ENCODE measurements at regions not wholly inside any gene's neighbourhood (a gene's known extent, or its start where the extent isn't known, plus 50 kb on each side); places are given as distances from the start of the nearest gene placed in this dataset.

DNA sequence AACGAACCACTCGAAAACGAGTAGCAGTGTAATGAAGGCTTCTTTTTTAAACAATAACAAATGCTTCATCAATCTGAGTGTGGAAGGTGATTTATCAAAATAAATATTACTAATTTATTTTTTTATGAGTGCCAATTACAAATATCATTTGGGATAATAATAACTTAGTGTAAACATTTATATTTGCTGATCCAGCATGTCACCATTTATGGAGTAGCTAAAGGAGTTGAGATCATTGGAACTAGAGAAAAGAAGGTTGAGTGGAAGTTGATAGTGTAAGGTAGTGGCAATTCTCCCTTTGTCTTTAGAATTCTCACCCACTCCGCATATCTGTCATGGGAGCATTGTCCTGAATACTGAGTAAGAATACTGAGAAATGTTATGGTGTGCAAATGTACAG is 67.1 kb upstream of the KIF26B start:
- no peak for DNase-seq (ENCODE audit: low spot score)
- no peaks in the 10 kb centered on the region for H3K9me3 Mint-ChIP-seq (ENCODE audit: low read depth)
- TF ChIP-seq, protein P1, sequence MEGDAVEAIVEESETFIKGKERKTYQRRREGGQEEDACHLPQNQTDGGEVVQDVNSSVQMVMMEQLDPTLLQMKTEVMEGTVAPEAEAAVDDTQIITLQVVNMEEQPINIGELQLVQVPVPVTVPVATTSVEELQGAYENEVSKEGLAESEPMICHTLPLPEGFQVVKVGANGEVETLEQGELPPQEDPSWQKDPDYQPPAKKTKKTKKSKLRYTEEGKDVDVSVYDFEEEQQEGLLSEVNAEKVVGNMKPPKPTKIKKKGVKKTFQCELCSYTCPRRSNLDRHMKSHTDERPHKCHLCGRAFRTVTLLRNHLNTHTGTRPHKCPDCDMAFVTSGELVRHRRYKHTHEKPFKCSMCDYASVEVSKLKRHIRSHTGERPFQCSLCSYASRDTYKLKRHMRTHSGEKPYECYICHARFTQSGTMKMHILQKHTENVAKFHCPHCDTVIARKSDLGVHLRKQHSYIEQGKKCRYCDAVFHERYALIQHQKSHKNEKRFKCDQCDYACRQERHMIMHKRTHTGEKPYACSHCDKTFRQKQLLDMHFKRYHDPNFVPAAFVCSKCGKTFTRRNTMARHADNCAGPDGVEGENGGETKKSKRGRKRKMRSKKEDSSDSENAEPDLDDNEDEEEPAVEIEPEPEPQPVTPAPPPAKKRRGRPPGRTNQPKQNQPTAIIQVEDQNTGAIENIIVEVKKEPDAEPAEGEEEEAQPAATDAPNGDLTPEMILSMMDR (IDR thresholded peaks at IDR 0.05) = no peak
- H3K27ac Mint-ChIP-seq (ENCODE audit: unreplicated experiment) = no peak overlapping the region
- no peaks in the 10 kb centered on the region for H3K36me3 Mint-ChIP-seq (ENCODE audit: low read depth)
- no peaks in the 10 kb centered on the region for H3K27me3 Mint-ChIP-seq (ENCODE audit: low read depth)
- peaks cover 22% of the 10 kb centered on the region for H3K4me1 Mint-ChIP-seq (ENCODE audit: low read depth)
- no peak overlapping the region for H3K4me3 Mint-ChIP-seq (ENCODE audit: unreplicated experiment)

DNA sequence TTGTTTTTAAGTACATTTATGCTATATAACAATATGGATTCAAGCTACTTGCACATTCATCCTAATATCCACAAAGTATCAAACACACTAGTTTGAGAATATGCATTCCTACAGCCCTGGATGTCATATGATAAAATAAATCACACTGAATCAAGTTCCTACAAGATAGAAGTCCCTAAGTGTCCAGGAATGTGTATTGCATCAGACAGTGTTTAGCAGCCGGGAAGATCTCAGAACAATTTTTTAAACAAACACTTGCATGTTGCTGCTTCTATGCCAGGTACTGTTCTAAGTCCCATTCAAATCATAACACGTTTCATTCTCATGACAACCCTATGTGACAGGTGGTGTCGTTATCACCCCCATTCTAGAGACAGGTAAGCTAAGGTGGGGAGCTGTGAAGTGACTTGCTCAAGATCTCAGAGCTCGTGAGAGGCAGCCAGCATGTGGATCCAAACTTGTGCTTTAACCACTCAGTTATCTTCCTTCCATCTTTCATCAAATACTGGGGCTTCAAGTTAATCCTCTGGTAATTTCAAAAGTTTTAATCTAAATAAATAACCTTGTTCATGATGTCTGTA is 68.3 kb upstream of the KIF26B start:
- H3K27ac Mint-ChIP-seq (ENCODE audit: unreplicated experiment) = peak overlapping the region; percentile 79
- DNase-seq (ENCODE audit: low spot score) = no peak

GRCh38 chr1:245085508-245086095 is 69.2 kb upstream of the KIF26B start:
- TF ChIP-seq, protein P1 (IDR thresholded peaks at IDR 0.05) = peak; percentile 48
- Mint-ChIP-seq H3K36me3 (ENCODE audit: low read depth) (no peaks in the 10 kb centered on the region), H3K27ac (ENCODE audit: unreplicated experiment) (peak overlapping the region; percentile 94), H3K9me3 (ENCODE audit: low read depth) (no peaks in the 10 kb centered on the region), H3K4me1 (ENCODE audit: low read depth) (peaks cover 22% of the 10 kb centered on the region), H3K27me3 (ENCODE audit: low read depth) (no peaks in the 10 kb centered on the region), H3K4me3 (ENCODE audit: unreplicated experiment) (no peak overlapping the region)
- no peak for DNase-seq (ENCODE audit: low spot score)

More for the DNA sequence above, 68.3 kb upstream of the KIF26B start:
- H3K4me1 Mint-ChIP-seq (ENCODE audit: low read depth) = peaks cover 22% of the 10 kb centered on the region
- H3K4me3 Mint-ChIP-seq (ENCODE audit: unreplicated experiment) = no peak overlapping the region
- no peaks in the 10 kb centered on the region for H3K36me3 Mint-ChIP-seq (ENCODE audit: low read depth)
- no peaks in the 10 kb centered on the region for H3K27me3 Mint-ChIP-seq (ENCODE audit: low read depth)
- TF ChIP-seq, protein P1 (IDR thresholded peaks at IDR 0.05) = no peak
- H3K9me3 Mint-ChIP-seq (ENCODE audit: low read depth) = no peaks in the 10 kb centered on the region

DNA sequence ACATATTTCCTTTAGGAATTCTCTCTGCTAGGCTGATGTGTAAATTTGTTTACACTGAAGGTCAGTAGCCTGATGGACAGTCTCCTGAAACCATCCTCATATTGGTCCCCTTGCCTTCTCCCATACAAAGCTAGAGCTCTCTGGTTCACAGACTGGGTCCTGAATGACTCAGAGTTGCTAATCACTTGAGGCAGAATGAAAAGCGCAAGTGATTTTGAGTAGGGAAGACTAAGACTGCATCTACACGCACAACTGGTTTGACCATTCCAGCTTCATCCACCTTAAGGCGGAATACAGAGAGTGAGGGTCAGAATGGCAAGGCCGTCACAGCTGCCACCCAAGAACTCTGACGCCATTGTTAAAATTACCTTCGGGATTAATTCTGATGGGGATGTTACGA is 70.2 kb upstream of the KIF26B start:
- Mint-ChIP-seq H3K4me1 (ENCODE audit: low read depth) (peaks cover 22% of the 10 kb centered on the region), H3K27ac (ENCODE audit: unreplicated experiment) (peak overlapping the region; percentile 38), H3K27me3 (ENCODE audit: low read depth) (no peaks in the 10 kb centered on the region), H3K9me3 (ENCODE audit: low read depth) (no peaks in the 10 kb centered on the region), H3K36me3 (ENCODE audit: low read depth) (no peaks in the 10 kb centered on the region), H3K4me3 (ENCODE audit: unreplicated experiment) (no peak overlapping the region)
- TF ChIP-seq, protein P1 (IDR thresholded peaks at IDR 0.05) = no peak
- no peak for DNase-seq (ENCODE audit: low spot score)

GRCh38 chr1:245079021-245079609 is 75.7 kb upstream of the KIF26B start:
- Mint-ChIP-seq H3K27me3 (ENCODE audit: low read depth) (peaks cover 2% of the 10 kb centered on the region), H3K27ac (ENCODE audit: unreplicated experiment) (no peak overlapping the region), H3K36me3 (ENCODE audit: low read depth) (no peaks in the 10 kb centered on the region), H3K4me3 (ENCODE audit: unreplicated experiment) (no peak overlapping the region), H3K4me1 (ENCODE audit: low read depth) (peaks cover 10% of the 10 kb centered on the region), H3K9me3 (ENCODE audit: low read depth) (no peaks in the 10 kb centered on the region)
- no peak for DNase-seq (ENCODE audit: low spot score)
- TF ChIP-seq, protein P1 (IDR thresholded peaks at IDR 0.05) = peak; percentile 92
